H9 (cell line): ENCODE measurements at regions not wholly inside any gene's neighbourhood (a gene's known extent, or its start where the extent isn't known, plus 50 kb on each side); places are given as distances from the start of the nearest gene placed in this dataset.

Source experiments
- DNase-seq: peaks from one replicate; pipeline ENCODE4 v3.0.0-alpha.2; 2017
- H2AFZ ChIP-seq: one replicate; pipeline ENCODE4 v1.6.1; 2013; ENCODE audit warnings: mild to moderate bottlenecking, low read length, control low read depth, moderate library complexity
- H2AK5ac ChIP-seq: 2 replicates; pipeline ENCODE4 v1.6.1; 2013; ENCODE audit warnings: low read length, control low read depth, mixed read lengths; ENCODE audit not compliant: insufficient read length
- H2BK120ac ChIP-seq: one replicate; pipeline ENCODE4 v1.6.1; 2013; ENCODE audit warnings: low read depth, mild to moderate bottlenecking, low read length, control low read depth, inconsistent platforms; ENCODE audit not compliant: poor library complexity, severe bottlenecking
- H2BK12ac ChIP-seq: 2 replicates; pipeline ENCODE4 v1.6.1; 2013; ENCODE audit warnings: low read length, control low read depth, mixed read lengths, low read depth; ENCODE audit not compliant: insufficient read length
- H2BK15ac ChIP-seq: 2 replicates; pipeline ENCODE4 v1.6.1; 2013; ENCODE audit warnings: low read depth, low read length, control low read depth
- H2BK20ac ChIP-seq: one replicate; pipeline ENCODE4 v1.6.1; 2013; ENCODE audit warnings: low read depth, mild to moderate bottlenecking, low read length, control low read depth, inconsistent platforms; ENCODE audit not compliant: poor library complexity, severe bottlenecking
- H2BK5ac ChIP-seq: 2 replicates; pipeline ENCODE4 v1.6.1; 2013; ENCODE audit warnings: low read length, control low read depth, mixed read lengths; ENCODE audit not compliant: insufficient read length
- H3K14ac ChIP-seq: 2 replicates; pipeline ENCODE4 v1.6.1; 2013; ENCODE audit warnings: low read length, control low read depth; ENCODE audit not compliant: insufficient read depth
- H3K18ac ChIP-seq: 2 replicates; pipeline ENCODE4 v1.6.1; 2013; ENCODE audit warnings: low read depth, mild to moderate bottlenecking, mixed read lengths, low read length, control low read depth; ENCODE audit not compliant: insufficient read length
- H3K23ac ChIP-seq: 2 replicates; pipeline ENCODE4 v1.6.1; 2013; ENCODE audit warnings: low read length, control low read depth, mixed read lengths, low read depth; ENCODE audit not compliant: insufficient read length
- H3K23me2 ChIP-seq: 2 replicates; pipeline ENCODE4 v1.6.1; 2013; ENCODE audit warnings: low read depth, mild to moderate bottlenecking, mixed read lengths, low read length, control low read depth; ENCODE audit not compliant: insufficient read length, poor library complexity, severe bottlenecking
- H3K27ac ChIP-seq: 2 replicates; pipeline ENCODE4 v1.5.1; 2013; ENCODE audit warnings: low read length, control low read depth, mixed read lengths, low read depth; ENCODE audit not compliant: insufficient read length
- H3K27me3 ChIP-seq: 2 replicates; pipeline ENCODE4 v1.6.1; 2013; ENCODE audit warnings: low read length, control low read depth, inconsistent platforms; ENCODE audit not compliant: insufficient read depth
- H3K4ac ChIP-seq: 2 replicates; pipeline ENCODE4 v1.6.1; 2013; ENCODE audit warnings: low read depth, mild to moderate bottlenecking, control low read depth, inconsistent platforms, low read length, moderate library complexity
- H3K4me1 ChIP-seq: 2 replicates; pipeline ENCODE4 v1.6.1; 2013; ENCODE audit warnings: low read length, control low read depth, inconsistent platforms; ENCODE audit not compliant: insufficient read depth
- H3K4me2 ChIP-seq: 2 replicates; pipeline ENCODE4 v1.6.1; 2013; ENCODE audit warnings: low read length, control low read depth, mixed read lengths; ENCODE audit not compliant: insufficient read length, insufficient read depth
- H3K56ac ChIP-seq: 2 replicates; pipeline ENCODE4 v1.6.1; 2013; ENCODE audit warnings: low read depth, mild to moderate bottlenecking, mixed read lengths, low read length, control low read depth; ENCODE audit not compliant: insufficient read length
- H3K79me1 ChIP-seq: 2 replicates; pipeline ENCODE4 v1.6.1; 2013; ENCODE audit warnings: low read depth, mild to moderate bottlenecking, moderate library complexity, low read length, control low read depth, inconsistent platforms; ENCODE audit not compliant: insufficient read depth, poor library complexity, severe bottlenecking
- H3K79me2 ChIP-seq: 2 replicates; pipeline ENCODE4 v1.6.1; 2013; ENCODE audit warnings: low read length, control low read depth, inconsistent platforms; ENCODE audit not compliant: insufficient read depth
- H3K9ac ChIP-seq: 2 replicates; pipeline ENCODE4 v1.6.1; 2013; ENCODE audit warnings: low read length, control low read depth, mixed read lengths; ENCODE audit not compliant: insufficient read length; ENCODE audit errors: extremely low read depth
- H3K9me3 ChIP-seq: one replicate; pipeline ENCODE4 v1.6.1; 2013; ENCODE audit warnings: low read depth, low read length, inconsistent platforms; ENCODE audit not compliant: control insufficient read depth
- H3T11ph ChIP-seq: one replicate; pipeline ENCODE4 v1.6.1; 2013; ENCODE audit warnings: mild to moderate bottlenecking, low read length, control low read depth, inconsistent platforms
- H4K20me1 ChIP-seq: one replicate; pipeline ENCODE4 v1.6.1; 2013; ENCODE audit not compliant: control insufficient read depth, insufficient read length, insufficient read depth
- H4K5ac ChIP-seq: 2 replicates; pipeline ENCODE4 v1.6.1; 2013; ENCODE audit warnings: low read depth, mild to moderate bottlenecking, mixed read lengths, low read length, control low read depth; ENCODE audit not compliant: insufficient read length
- H4K8ac ChIP-seq: replicated peaks from 2 replicates; pipeline ENCODE4 v1.6.1; 2013; ENCODE audit warnings: low read length, control low read depth, mixed read lengths, low read depth; ENCODE audit not compliant: insufficient read length
- H4K91ac ChIP-seq: 2 replicates; pipeline ENCODE4 v1.6.1; 2013; ENCODE audit warnings: low read depth, mild to moderate bottlenecking, moderate library complexity, mixed read lengths, low read length, control low read depth; ENCODE audit not compliant: insufficient read length
- H3K27ac Mint-ChIP-seq, 3 experiments: 2 replicates in 2 of 3; 3 replicates in 1 of 3; pipeline ENCODE4 v1.8.0; 2020 to 2021; ENCODE audit warnings: mixed read lengths in 3 of 3, mild to moderate bottlenecking in 1 of 3, moderate library complexity in 1 of 3
- H3K27me3 Mint-ChIP-seq: 2 replicates; pipeline ENCODE4 v1.8.0; 2021; ENCODE audit warnings: low read depth, mild to moderate bottlenecking, moderate library complexity, mixed read lengths
- H3K36me3 Mint-ChIP-seq, 3 experiments: 2 replicates in 2 of 3; 3 replicates in 1 of 3; pipeline ENCODE4 v1.8.0; 2020 to 2021; ENCODE audit warnings: low read depth in 3 of 3, mixed read lengths in 3 of 3; ENCODE audit not compliant: insufficient read depth in 1 of 3
- H3K4me1 Mint-ChIP-seq, 2 experiments: 2 replicates each; pipeline ENCODE4 v1.8.0; 2020; ENCODE audit warnings: mixed read lengths in 2 of 2
- H3K4me3 Mint-ChIP-seq, 2 experiments: 2 replicates in 1 of 2; 3 replicates in 1 of 2; pipeline ENCODE4 v1.8.0; 2020 to 2021; ENCODE audit warnings: mild to moderate bottlenecking in 2 of 2, mixed read lengths in 2 of 2, moderate library complexity in 1 of 2
- H3K9me3 Mint-ChIP-seq, 2 experiments: 2 replicates in 1 of 2; 3 replicates in 1 of 2; pipeline ENCODE4 v1.8.0; 2020; ENCODE audit warnings: mild to moderate bottlenecking in 2 of 2, mixed read lengths in 2 of 2, moderate library complexity in 1 of 2
- CTCF ChIP-seq: fragments of 200-600 bp; sonication (generic); conservative IDR thresholded peaks from 3 replicates; pipeline ENCODE4 v1.8.0; 2021; ENCODE audit warnings: antibody characterized with exemption, mild to moderate bottlenecking
- WGBS: extraction: QIAGEN DNeasy Blood & Tissue Kit; methylation state at CpG from one replicate; pipeline ENCODE4 v1.1.7; 2013; ENCODE audit warnings: missing lambda C conversion rate, low lambda C conversion rate, mixed read lengths; ENCODE audit not compliant: insufficient read length; ENCODE audit errors: extremely low coverage; 5-methylcytosine and 5-hydroxymethylcytosine counted together

GRCh38 chr21:25334046-25334730, 273.1 kb downstream of the MRPL39 start:
- peaks cover 36 to 37% of the 10 kb centered on the region in 2 experiments for H3K4me1 Mint-ChIP-seq
- Histone ChIP-seq H4K5ac (no peak overlapping the region), H3K4ac (no peak overlapping the region), H3T11ph (no peak overlapping the region), H3K9ac (no peak overlapping the region), H2BK12ac (no peak overlapping the region), H3K27ac (no peak overlapping the region), H3K79me2 (no peaks in the 10 kb centered on the region), H3K4me2 (no peak overlapping the region), H2BK5ac (no peak overlapping the region), H3K23me2 (no peaks in the 10 kb centered on the region), H2AK5ac (no peak overlapping the region), H3K18ac (no peak overlapping the region), H3K27me3 (no peaks in the 10 kb centered on the region), H3K56ac (no peak overlapping the region), H4K20me1 (no peaks in the 10 kb centered on the region), H2AFZ (no peak overlapping the region), H2BK20ac (no peak overlapping the region), H3K23ac (no peak overlapping the region), H2BK15ac (no peak overlapping the region), H4K91ac (no peak overlapping the region), H2BK120ac (no peak overlapping the region), H3K9me3 (no peaks in the 10 kb centered on the region), H3K14ac (no peak overlapping the region), H4K8ac (no peak overlapping the region), H3K79me1 (no peaks in the 10 kb centered on the region), H3K4me1 (peaks cover 9% of the 10 kb centered on the region)
- H3K9me3 Mint-ChIP-seq: no peaks in the 10 kb centered on the region; a peak in 1 of 5 replicates
- H3K27me3 Mint-ChIP-seq: no peaks in the 10 kb centered on the region
- H3K4me3 Mint-ChIP-seq: no peak overlapping the region
- DNase-seq: no peak
- H3K27ac Mint-ChIP-seq: no peak overlapping the region
- no CpG with 5 or more reads among the region's 6 CpGs for WGBS
- H3K36me3 Mint-ChIP-seq: peaks cover 0 to 2% (median 0%) of the 10 kb centered on the region in 3 experiments; a peak in 2 of 7 replicates
- TF ChIP-seq CTCF: no peak
